ENCODE measurements at regions not wholly inside any gene's neighbourhood (a gene's known extent, or its start where the extent isn't known, plus 50 kb on each side); places are given as distances from the start of the nearest gene placed in this dataset.

DNA sequence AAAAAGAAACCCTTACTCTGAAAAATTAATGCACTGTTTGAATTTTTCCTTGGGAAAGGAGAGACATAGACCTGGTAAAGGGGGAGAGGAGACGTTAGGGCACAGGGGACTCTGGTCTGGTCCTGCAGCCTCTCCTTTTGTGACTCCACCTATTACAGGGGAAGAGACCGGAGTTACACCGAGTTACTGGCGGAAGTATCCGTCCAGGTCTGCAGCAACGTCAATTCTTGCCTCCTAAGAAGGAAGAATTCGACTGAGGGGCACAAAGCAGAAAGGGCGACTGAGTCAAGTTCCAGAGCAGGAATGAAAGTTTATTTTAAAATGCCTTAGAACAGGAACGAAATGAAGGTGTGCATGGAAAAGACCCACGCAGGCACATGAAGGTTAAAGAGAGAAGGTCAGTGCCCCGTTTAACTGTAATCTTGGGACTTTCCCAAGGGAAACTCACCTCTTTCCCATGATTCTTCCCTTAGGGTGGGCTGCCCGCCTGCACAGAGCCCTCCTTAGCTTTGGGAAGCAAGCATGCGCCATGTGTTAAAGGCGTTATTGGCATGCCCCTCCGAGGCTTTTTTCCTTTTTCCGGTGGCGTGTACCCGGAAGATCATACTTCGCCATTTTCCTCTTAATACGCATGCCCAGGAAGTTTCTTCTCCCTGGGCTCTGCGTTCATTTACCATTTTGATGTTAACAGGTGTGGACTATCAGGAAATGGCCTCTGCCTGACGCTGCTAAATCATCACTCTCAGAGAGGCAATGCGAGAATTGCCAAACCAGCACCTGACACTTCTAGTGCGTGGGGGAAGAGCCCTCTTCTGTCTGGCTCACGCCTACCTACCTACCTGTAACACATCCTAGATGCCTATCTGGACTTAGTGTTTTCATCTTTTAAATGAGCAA, 409.6 kb upstream of the PAPPA start:
- TF ChIP-seq, protein P1, sequence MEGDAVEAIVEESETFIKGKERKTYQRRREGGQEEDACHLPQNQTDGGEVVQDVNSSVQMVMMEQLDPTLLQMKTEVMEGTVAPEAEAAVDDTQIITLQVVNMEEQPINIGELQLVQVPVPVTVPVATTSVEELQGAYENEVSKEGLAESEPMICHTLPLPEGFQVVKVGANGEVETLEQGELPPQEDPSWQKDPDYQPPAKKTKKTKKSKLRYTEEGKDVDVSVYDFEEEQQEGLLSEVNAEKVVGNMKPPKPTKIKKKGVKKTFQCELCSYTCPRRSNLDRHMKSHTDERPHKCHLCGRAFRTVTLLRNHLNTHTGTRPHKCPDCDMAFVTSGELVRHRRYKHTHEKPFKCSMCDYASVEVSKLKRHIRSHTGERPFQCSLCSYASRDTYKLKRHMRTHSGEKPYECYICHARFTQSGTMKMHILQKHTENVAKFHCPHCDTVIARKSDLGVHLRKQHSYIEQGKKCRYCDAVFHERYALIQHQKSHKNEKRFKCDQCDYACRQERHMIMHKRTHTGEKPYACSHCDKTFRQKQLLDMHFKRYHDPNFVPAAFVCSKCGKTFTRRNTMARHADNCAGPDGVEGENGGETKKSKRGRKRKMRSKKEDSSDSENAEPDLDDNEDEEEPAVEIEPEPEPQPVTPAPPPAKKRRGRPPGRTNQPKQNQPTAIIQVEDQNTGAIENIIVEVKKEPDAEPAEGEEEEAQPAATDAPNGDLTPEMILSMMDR (IDR thresholded peaks at IDR 0.05; ENCODE audit: insufficient read depth, low read length, poor library complexity, severe bottlenecking) = no peak
- TF ChIP-seq EZH2phosphoT487 (conservative IDR thresholded peaks at IDR 0.05; ENCODE audit: low read length) = no peak
